ENCODE measurements at regions not wholly inside any gene's neighbourhood (a gene's known extent, or its start where the extent isn't known, plus 50 kb on each side); places are given as distances from the start of the nearest gene placed in this dataset.

- TF ChIP-seq CTCF (conservative IDR thresholded peaks at IDR 0.05 in 1 of 2, IDR thresholded peaks at IDR 0.05 in 1 of 2; ENCODE audit: extremely low read depth in 1 of 2, insufficient read depth in 1 of 2, low read depth in 1 of 2, low read length in 2 of 2) = no peak
- TF ChIP-seq EZH2 (IDR thresholded peaks at IDR 0.05; ENCODE audit: borderline replicate concordance, low read length) = no peak
These were observed 225.1 kb downstream of the CMPK2 start for GRCh38 chr2:6640621-6641015.
